ENCODE measurements at regions not wholly inside any gene's neighbourhood (a gene's known extent, or its start where the extent isn't known, plus 50 kb on each side); places are given as distances from the start of the nearest gene placed in this dataset.
A peak's percentile ranks its signal among the peaks of the same experiment; 100 is the strongest.

- Histone ChIP-seq H3K27ac (ENCODE audit: low read depth, low read length) (no peak overlapping the region), H3K9me3 (ENCODE audit: insufficient read depth, low read depth, low read length) (no peaks in the 10 kb centered on the region), H3K36me3 (ENCODE audit: insufficient read depth, low read length) (no peaks in the 10 kb centered on the region), H3K9ac (ENCODE audit: low read length) (no peak overlapping the region), H2AFZ (ENCODE audit: low read depth, low read length) (no peak overlapping the region), H3K4me1 (ENCODE audit: insufficient read depth, low read length) (peaks cover 5% of the 10 kb centered on the region), H3K4me2 (ENCODE audit: low read length) (no peak overlapping the region), H3K4me3 (ENCODE audit: insufficient read depth, low read depth, low read length) (no peak overlapping the region), H4K20me1 (ENCODE audit: insufficient read depth, low read length) (no peaks in the 10 kb centered on the region), H3K79me2 (ENCODE audit: insufficient read depth, low read length) (no peaks in the 10 kb centered on the region), H3K27me3 (ENCODE audit: insufficient read depth, low read length) (no peaks in the 10 kb centered on the region)
- H3K4me1 Mint-ChIP-seq (ENCODE audit: low read depth, unreplicated experiment), result peaks cover 21% of the 10 kb centered on the region
- DNase-seq (ENCODE audit: low read depth) (no peak), FAIRE-seq (peak; percentile 58)
- peaks cover 35% of the 10 kb centered on the region for H3K36me3 Mint-ChIP-seq (ENCODE audit: low read depth, unreplicated experiment)
- no peak overlapping the region for H3K27ac Mint-ChIP-seq (ENCODE audit: unreplicated experiment)
- no peak overlapping the region for H3K4me3 Mint-ChIP-seq (ENCODE audit: unreplicated experiment)
- H3K9me3 Mint-ChIP-seq (ENCODE audit: unreplicated experiment), result peaks cover 4% of the 10 kb centered on the region
- TF ChIP-seq EZH2 (IDR thresholded peaks at IDR 0.05; ENCODE audit: insufficient read depth, low read length) (no peak), CTCF (IDR thresholded peaks at IDR 0.05; ENCODE audit: insufficient read depth, low read depth, low read length) (no peak)
- H3K27me3 Mint-ChIP-seq (ENCODE audit: low read depth, unreplicated experiment), result no peaks in the 10 kb centered on the region
Observed at GRCh38 chr20:19874040-19874727, 116.1 kb downstream of the RIN2 start.

GRCh38 chr20:19875376-19876221 lies 117.5 kb downstream of the RIN2 start:
- no peak overlapping the region for H3K9ac ChIP-seq (ENCODE audit: low read length)
- FAIRE-seq (no peak), DNase-seq (ENCODE audit: low read depth) (no peak)
- H3K9me3 ChIP-seq (ENCODE audit: insufficient read depth, low read depth, low read length), result no peaks in the 10 kb centered on the region
- Mint-ChIP-seq H3K36me3 (ENCODE audit: low read depth, unreplicated experiment) (peaks cover 33% of the 10 kb centered on the region), H3K4me3 (ENCODE audit: unreplicated experiment) (no peak overlapping the region), H3K27me3 (ENCODE audit: low read depth, unreplicated experiment) (no peaks in the 10 kb centered on the region), H3K27ac (ENCODE audit: unreplicated experiment) (peak overlapping the region; percentile 92), H3K4me1 (ENCODE audit: low read depth, unreplicated experiment) (peaks cover 34% of the 10 kb centered on the region), H3K9me3 (ENCODE audit: unreplicated experiment) (peaks cover 4% of the 10 kb centered on the region)
- H3K27me3 ChIP-seq (ENCODE audit: insufficient read depth, low read length), result no peaks in the 10 kb centered on the region
- H3K79me2 ChIP-seq (ENCODE audit: insufficient read depth, low read length), result no peaks in the 10 kb centered on the region
- H2AFZ ChIP-seq (ENCODE audit: low read depth, low read length), result no peak overlapping the region
- H3K4me2 ChIP-seq (ENCODE audit: low read length), result no peak overlapping the region
- no peak overlapping the region for H3K27ac ChIP-seq (ENCODE audit: low read depth, low read length)
- H3K4me1 ChIP-seq (ENCODE audit: insufficient read depth, low read length), result peaks cover 9% of the 10 kb centered on the region
- no peak for TF ChIP-seq EZH2 (IDR thresholded peaks at IDR 0.05; ENCODE audit: insufficient read depth, low read length)
- no peak for TF ChIP-seq CTCF (IDR thresholded peaks at IDR 0.05; ENCODE audit: insufficient read depth, low read depth, low read length)
- H3K36me3 ChIP-seq (ENCODE audit: insufficient read depth, low read length), result no peaks in the 10 kb centered on the region
- no peak overlapping the region for H3K4me3 ChIP-seq (ENCODE audit: insufficient read depth, low read depth, low read length)
- no peaks in the 10 kb centered on the region for H4K20me1 ChIP-seq (ENCODE audit: insufficient read depth, low read length)
